T-helper 1 cell treated with Interleukin-12 subunit alpha and Interleukin-12 subunit beta and Interleukin-4 antibody, amounts not matched to agents 30 ng/mL and 1 ng/mL, for 36 hours (primary cell): ENCODE measurements at regions not wholly inside any gene's neighbourhood (a gene's known extent, or its start where the extent isn't known, plus 50 kb on each side); places are given as distances from the start of the nearest gene placed in this dataset.
"Not testable (repeated sequence)": the region's sequence is repeated elsewhere in the genome, so short reads cannot be mapped to it uniquely, and the experiment has no call there.

Experiments
- intact Hi-C: fragments of 100-400 bp; cut with micrococcal nuclease; formaldehyde crosslinking; loops from one replicate; pipeline ENCODE4 v1.15.1; 2024

- intact Hi-C loops, result no loop called here
Observed at GRCh38 chr1:198416296-198416695, 124.2 kb downstream of the ATP6V1G3 start.

GRCh38 chr1:198411240-198411639 lies 129.2 kb downstream of the ATP6V1G3 start:
- intact Hi-C loops, result no loop called here

DNA sequence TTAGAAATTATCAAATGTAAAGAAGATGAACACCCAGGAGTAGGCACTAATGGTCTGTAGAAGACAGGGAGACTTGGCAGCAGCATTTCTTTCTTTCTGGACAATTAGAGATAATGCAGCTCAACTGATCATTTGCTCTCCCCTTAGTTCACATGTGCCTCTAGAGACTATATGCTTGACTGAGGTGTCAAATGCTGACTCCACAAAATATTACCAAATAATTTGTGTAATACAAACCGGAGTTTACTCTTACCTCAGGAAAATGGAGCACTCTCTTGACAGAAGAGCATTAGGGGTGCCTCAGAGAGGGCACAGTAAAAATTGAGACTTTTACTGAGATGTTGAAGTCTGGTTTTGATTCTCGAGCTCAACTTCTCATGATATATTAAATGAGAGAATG lies 131.8 kb downstream of the ATP6V1G3 start:
- intact Hi-C loops, result no loop called here

DNA sequence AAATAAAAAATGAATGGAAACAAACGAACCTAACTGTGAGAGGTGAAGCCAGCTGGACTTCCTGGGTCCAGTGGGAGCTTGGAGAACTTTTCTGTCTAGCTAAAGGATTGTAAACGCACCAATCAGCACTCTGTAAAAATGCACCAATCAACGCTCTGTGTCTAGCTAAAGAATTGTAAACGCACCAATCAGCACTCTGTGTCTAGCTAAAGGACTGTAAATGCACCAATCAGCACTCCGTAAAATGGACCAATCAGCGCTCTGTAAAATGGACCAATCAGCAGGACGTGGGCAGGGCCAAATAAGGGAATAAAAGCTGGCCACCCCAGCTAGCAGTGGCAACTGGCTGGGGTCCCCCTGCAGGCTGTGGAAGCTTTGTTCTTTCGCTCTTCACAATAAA lies 135.8 kb downstream of the ATP6V1G3 start:
- intact Hi-C loops, result not testable (repeated sequence)

- intact Hi-C loops, result no loop called here
Observed at GRCh38 chr1:198400063-198400462, 140.4 kb downstream of the ATP6V1G3 start.

GRCh38 chr1:198399452-198399851 lies 141.0 kb downstream of the ATP6V1G3 start:
- intact Hi-C loops, result no loop called here

DNA sequence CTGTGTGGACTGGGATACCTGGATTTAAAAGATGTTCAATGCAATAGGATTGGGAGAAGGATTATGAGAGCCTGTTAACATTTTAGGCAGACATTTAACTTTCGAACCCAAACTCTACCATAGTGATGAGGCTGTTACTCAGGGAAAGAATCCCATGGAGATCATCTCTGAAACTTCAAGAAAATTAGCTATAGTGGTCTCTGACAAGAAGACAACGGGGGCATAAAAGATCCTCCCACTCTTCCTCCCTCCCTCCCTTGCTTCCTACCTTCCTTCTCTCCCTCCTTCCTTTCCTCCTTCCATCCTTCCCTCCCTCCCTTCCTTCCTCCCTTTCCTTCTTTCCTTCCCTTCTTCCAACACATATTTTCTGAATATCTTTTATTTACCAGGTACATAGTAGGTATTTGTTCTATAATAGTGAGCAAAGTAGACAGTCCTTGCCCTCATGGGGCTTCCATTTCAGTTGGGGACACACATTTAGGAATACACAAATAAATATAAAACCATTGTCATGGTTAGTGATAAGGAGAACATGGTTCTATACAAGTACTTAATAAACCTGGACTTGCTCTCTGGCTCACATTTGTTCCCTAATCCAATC lies 143.2 kb downstream of the ATP6V1G3 start:
- intact Hi-C loops, result no loop called here

DNA sequence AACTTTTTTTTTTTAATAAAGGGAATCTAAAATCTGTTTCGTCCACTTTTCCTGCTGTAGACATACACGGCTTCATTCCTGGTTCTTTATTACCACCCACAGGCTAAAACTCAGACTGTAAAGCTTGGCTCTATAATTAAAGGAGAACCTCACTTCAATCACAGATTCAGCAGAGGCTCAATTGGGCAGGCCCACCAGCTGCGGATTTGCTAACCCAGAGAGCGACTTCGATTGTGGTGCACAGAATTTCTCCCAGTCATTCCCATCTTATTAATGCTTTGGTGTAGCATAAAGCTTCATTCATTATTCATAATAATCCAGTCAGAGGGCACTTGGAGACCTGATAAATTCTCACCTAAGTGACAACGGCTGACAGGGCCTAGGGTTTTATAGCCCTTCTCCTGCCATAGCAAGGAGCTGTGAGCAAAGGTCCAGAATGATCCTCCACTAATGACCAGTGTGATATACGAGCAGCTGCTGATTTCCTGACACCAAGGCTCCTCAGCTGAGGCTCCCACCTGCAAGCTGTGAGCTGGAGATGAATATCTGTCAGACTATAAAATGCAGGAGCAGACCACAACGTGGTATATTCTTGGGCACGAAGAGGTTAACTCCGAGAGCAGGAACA lies 149.0 kb downstream of the ATP6V1G3 start:
- intact Hi-C loops, result no loop called here

DNA sequence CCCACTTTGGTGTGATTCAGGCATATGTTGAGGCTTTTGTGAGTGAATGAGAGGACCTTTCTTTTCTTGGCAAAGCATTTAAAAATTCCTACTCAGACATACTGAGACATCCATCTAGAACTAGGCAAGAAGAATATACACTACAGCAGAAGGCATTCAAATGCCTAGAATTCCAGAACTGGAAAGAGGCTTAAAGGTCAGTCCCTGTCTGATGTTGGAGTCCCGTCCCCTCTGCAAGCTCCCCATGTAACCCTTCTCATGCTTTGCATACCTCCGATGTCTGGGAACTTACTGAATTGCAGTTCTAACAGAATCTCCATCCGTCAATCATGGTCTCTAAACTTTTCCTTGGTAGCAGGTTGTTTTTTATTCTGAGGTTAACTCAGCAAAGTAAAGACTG lies 152.9 kb downstream of the ATP6V1G3 start:
- intact Hi-C loops, result no loop called here

DNA sequence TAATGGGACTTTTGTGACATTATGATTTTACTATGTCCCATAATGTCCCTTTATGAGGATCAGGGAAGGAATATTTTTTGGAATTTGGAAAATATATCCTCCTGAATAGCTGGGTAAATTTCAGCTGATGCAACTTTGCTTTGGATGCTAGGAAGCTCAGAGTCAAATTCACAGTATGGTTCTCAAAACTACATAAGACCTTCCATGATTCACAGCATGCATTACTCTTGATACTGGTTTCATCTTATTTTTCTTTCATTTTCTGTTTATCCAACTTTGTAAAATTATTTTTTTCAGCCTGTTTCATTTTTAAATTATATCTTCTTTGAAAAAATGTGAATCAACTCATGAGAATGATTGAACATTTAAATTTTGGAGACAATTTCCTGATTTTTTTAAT lies 160.2 kb downstream of the ATP6V1G3 start:
- intact Hi-C loops, result no loop called here

GRCh38 chr1:198377702-198378101 lies 162.8 kb downstream of the ATP6V1G3 start:
- intact Hi-C loops, result no loop called here

GRCh38 chr1:198374288-198374687 lies 166.2 kb downstream of the ATP6V1G3 start:
- intact Hi-C loops, result no loop called here

GRCh38 chr1:198373376-198373775 lies 167.1 kb downstream of the ATP6V1G3 start:
- intact Hi-C loops, result no loop called here
